Smooth muscle cell (in vitro differentiated cells): ENCODE measurements at regions not wholly inside any gene's neighbourhood (a gene's known extent, or its start where the extent isn't known, plus 50 kb on each side); places are given as distances from the start of the nearest gene placed in this dataset.
A peak's percentile ranks its signal among the peaks of the same experiment; 100 is the strongest.

Experiments used
- DNase-seq: peaks from one replicate; lab custom pipeline; 2025; ENCODE audit not compliant: unreplicated experiment; lab: John Stamatoyannopoulos, UW
- H2AFZ ChIP-seq: fragments of 200-600 bp; sonication (generic); 2 replicates; pipeline ENCODE4 v1.6.0; 2016; ENCODE audit warnings: antibody characterized with exemption, low read depth, mild to moderate bottlenecking
- H3F3A ChIP-seq: fragments of 200-600 bp; sonication (generic); 2 replicates; pipeline ENCODE4 v1.6.0; 2017; ENCODE audit warnings: antibody characterized with exemption, low read depth
- H3K27ac ChIP-seq: fragments of 200-600 bp; sonication (generic); 2 replicates; pipeline ENCODE4 v1.5.1; 2016; ENCODE audit warnings: low read depth, mild to moderate bottlenecking
- H3K27me3 ChIP-seq: fragments of 200-600 bp; sonication (generic); 2 replicates; pipeline ENCODE4 v1.6.1; 2016; ENCODE audit warnings: low read depth, mild to moderate bottlenecking
- H3K36me3 ChIP-seq: fragments of 200-600 bp; sonication (generic); 2 replicates; pipeline ENCODE4 v1.5.1; 2016; ENCODE audit warnings: low read depth
- H3K4me1 ChIP-seq: fragments of 200-600 bp; sonication (generic); 2 replicates; pipeline ENCODE4 v1.5.1; 2016; ENCODE audit warnings: low read depth
- H3K4me2 ChIP-seq: fragments of 200-600 bp; sonication (generic); 2 replicates; pipeline ENCODE4 v1.6.0; 2016; ENCODE audit warnings: mild to moderate bottlenecking
- H3K4me3 ChIP-seq: fragments of 200-600 bp; sonication (generic); 2 replicates; pipeline ENCODE4 v1.5.1; 2016; ENCODE audit warnings: mild to moderate bottlenecking
- H3K79me2 ChIP-seq: fragments of 200-600 bp; sonication (generic); 2 replicates; pipeline ENCODE4 v1.6.0; 2016; ENCODE audit warnings: low read depth, mild to moderate bottlenecking
- H3K9ac ChIP-seq: fragments of 200-600 bp; sonication (generic); 2 replicates; pipeline ENCODE4 v1.6.0; 2016; ENCODE audit warnings: low read depth
- H3K9me3 ChIP-seq: fragments of 200-600 bp; sonication (generic); replicated peaks from 2 replicates; pipeline ENCODE4 v1.5.1; 2016; ENCODE audit warnings: low read depth
- H4K20me1 ChIP-seq: fragments of 200-600 bp; sonication (generic); 2 replicates; pipeline ENCODE4 v1.6.0; 2016; ENCODE audit warnings: low read depth
- CTCF ChIP-seq: fragments of 200-600 bp; sonication (generic); IDR thresholded peaks from 2 replicates; pipeline ENCODE4 v1.5.1; 2017; ENCODE audit warnings: borderline replicate concordance, mild to moderate bottlenecking, antibody characterized with exemption; ENCODE audit not compliant: insufficient read depth, poor library complexity, severe bottlenecking
- WGBS: methylation state at CpG from one replicate; pipeline ENCODE4 v1.1.7; 2016; ENCODE audit warnings: low lambda C conversion rate; 5-methylcytosine and 5-hydroxymethylcytosine counted together

DNA sequence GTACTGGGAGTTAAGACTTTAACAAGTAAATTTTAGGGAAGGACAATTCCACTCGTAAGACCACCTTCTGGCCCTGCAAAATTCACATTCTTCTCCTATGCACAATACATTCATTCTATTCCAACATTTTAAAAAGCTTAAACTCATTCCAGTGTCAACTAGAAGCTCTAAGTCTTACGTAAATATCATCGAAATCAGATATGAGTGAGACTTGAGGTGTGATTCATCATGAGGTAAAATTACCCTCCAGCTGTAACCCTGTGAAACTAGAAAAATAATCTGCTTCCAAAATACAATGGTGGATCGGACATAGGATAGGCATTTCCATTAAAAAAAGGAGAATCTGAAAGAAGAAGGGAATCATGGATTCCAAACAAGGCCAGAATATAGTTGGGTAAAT, 370.3 kb downstream of the CDC14C start:
- H3K27ac ChIP-seq, result peak overlapping the region; percentile 76
- no peaks in the 10 kb centered on the region for H4K20me1 ChIP-seq
- 63% methylated on average over 4 of the region's 4 CpGs for WGBS
- H2AFZ ChIP-seq, result peak overlapping the region; percentile 32
- no peaks in the 10 kb centered on the region for H3K27me3 ChIP-seq
- H3K4me3 ChIP-seq, result no peak overlapping the region
- H3F3A ChIP-seq, result no peaks in the 10 kb centered on the region
- TF ChIP-seq CTCF, result no peak
- peak overlapping the region; percentile 50 for H3K4me2 ChIP-seq
- peak overlapping the region; percentile 52 for H3K9ac ChIP-seq
- no peaks in the 10 kb centered on the region for H3K36me3 ChIP-seq
- no peak for DNase-seq
- H3K79me2 ChIP-seq, result no peaks in the 10 kb centered on the region
- no peaks in the 10 kb centered on the region for H3K9me3 ChIP-seq
- H3K4me1 ChIP-seq, result no peaks in the 10 kb centered on the region

DNA sequence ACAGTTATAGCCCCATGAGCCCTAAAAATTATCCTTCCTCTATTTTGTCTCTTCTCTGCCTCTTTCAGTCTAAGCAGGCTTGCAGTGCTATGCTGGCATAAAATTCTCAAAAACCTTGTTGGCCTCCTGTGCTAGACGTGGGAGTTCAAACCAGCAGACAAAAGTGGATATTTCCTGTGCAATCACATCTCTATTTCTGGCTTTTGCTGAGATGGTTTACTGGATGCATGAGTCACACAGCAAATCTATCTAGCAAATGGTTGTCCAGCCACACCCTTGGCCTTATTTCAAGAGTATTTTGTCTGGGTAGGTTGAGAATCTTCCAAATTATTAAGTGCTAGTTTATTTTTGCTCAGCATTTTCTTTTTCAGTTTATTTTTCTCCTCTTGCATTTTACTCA, 370.8 kb downstream of the CDC14C start:
- H3K4me2 ChIP-seq, result peak overlapping the region; percentile 50
- no peaks in the 10 kb centered on the region for H3K27me3 ChIP-seq
- no peaks in the 10 kb centered on the region for H4K20me1 ChIP-seq
- no peaks in the 10 kb centered on the region for H3K9me3 ChIP-seq
- no peaks in the 10 kb centered on the region for H3F3A ChIP-seq
- no peak for DNase-seq
- H3K36me3 ChIP-seq, result no peaks in the 10 kb centered on the region
- no peak for TF ChIP-seq CTCF
- peak overlapping the region; percentile 52 for H3K9ac ChIP-seq
- no peak overlapping the region for H2AFZ ChIP-seq
- no peak overlapping the region for H3K4me3 ChIP-seq
- peak overlapping the region; percentile 76 for H3K27ac ChIP-seq
- H3K4me1 ChIP-seq, result no peaks in the 10 kb centered on the region
- 10% methylated on average over 1 of the region's 1 CpG for WGBS
- no peaks in the 10 kb centered on the region for H3K79me2 ChIP-seq

DNA sequence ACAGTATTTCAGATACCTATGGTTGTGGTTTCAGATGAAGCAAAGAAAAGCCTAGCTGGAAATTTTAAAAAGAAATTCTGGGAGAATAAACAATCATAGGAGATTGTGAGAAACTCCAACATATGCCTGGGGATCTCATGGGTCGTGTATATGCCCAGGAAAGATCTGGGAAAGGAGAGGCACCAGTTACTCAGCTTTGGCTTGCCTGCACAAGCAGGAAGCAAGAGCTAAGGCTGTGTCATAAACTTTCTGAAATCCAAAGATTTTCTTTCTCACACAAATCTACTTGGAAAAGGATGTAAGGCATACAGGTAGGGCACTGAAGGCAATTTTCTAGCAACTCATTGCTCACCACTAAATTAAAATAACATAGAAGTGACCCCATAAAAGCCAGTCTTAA, 373.6 kb downstream of the CDC14C start:
- no peak overlapping the region for H2AFZ ChIP-seq
- H3K4me1 ChIP-seq, result no peaks in the 10 kb centered on the region
- H3K27ac ChIP-seq, result no peak overlapping the region
- no peaks in the 10 kb centered on the region for H4K20me1 ChIP-seq
- H3F3A ChIP-seq, result no peaks in the 10 kb centered on the region
- H3K4me3 ChIP-seq, result no peak overlapping the region
- 65% methylated on average over 1 of the region's 1 CpG for WGBS
- no peak for DNase-seq
- no peaks in the 10 kb centered on the region for H3K9me3 ChIP-seq
- H3K4me2 ChIP-seq, result no peak overlapping the region
- H3K36me3 ChIP-seq, result no peaks in the 10 kb centered on the region
- H3K9ac ChIP-seq, result no peak overlapping the region
- no peak for TF ChIP-seq CTCF
- no peaks in the 10 kb centered on the region for H3K27me3 ChIP-seq
- no peaks in the 10 kb centered on the region for H3K79me2 ChIP-seq

- no peak overlapping the region for H3K9ac ChIP-seq
- H2AFZ ChIP-seq, result no peak overlapping the region
- H3F3A ChIP-seq, result no peaks in the 10 kb centered on the region
- 79% methylated on average over 2 of the region's 2 CpGs for WGBS
- no peaks in the 10 kb centered on the region for H3K27me3 ChIP-seq
- no peak overlapping the region for H3K4me2 ChIP-seq
- DNase-seq, result no peak
- H3K4me3 ChIP-seq, result no peak overlapping the region
- no peaks in the 10 kb centered on the region for H3K79me2 ChIP-seq
- no peak overlapping the region for H3K27ac ChIP-seq
- no peaks in the 10 kb centered on the region for H4K20me1 ChIP-seq
- no peaks in the 10 kb centered on the region for H3K9me3 ChIP-seq
- TF ChIP-seq CTCF, result no peak
- H3K4me1 ChIP-seq, result no peaks in the 10 kb centered on the region
- H3K36me3 ChIP-seq, result no peaks in the 10 kb centered on the region
Measured at GRCh38 chr7:49308787-49309186, 384.4 kb downstream of the CDC14C start.
